HUES6 (cell line): ENCODE measurements at regions not wholly inside any gene's neighbourhood (a gene's known extent, or its start where the extent isn't known, plus 50 kb on each side); places are given as distances from the start of the nearest gene placed in this dataset.
A peak's percentile ranks its signal among the peaks of the same experiment; 100 is the strongest.

Experiments used
- H3K27ac ChIP-seq: 2 replicates; pipeline ENCODE4 v1.7.0; 2013; ENCODE audit warnings: low read depth, mild to moderate bottlenecking, low read length, inconsistent platforms
- H3K27me3 ChIP-seq: 2 replicates; pipeline ENCODE4 v1.6.1; 2013; ENCODE audit warnings: low read length; ENCODE audit not compliant: control insufficient read depth, insufficient read depth
- H3K36me3 ChIP-seq: 2 replicates; pipeline ENCODE4 v1.6.1; 2013; ENCODE audit warnings: low read length; ENCODE audit not compliant: control insufficient read depth, insufficient read depth
- H3K4me1 ChIP-seq: 2 replicates; pipeline ENCODE4 v1.6.1; 2013; ENCODE audit warnings: low read length; ENCODE audit not compliant: control insufficient read depth, insufficient read depth
- H3K4me3 ChIP-seq: 2 replicates; pipeline ENCODE4 v1.5.1; 2013; ENCODE audit warnings: low read depth, low read length
- H3K9ac ChIP-seq: one replicate; pipeline ENCODE4 v1.6.1; 2013; ENCODE audit warnings: mild to moderate bottlenecking, low read length
- H3K9me3 ChIP-seq: 2 replicates; pipeline ENCODE4 v1.6.1; 2013; ENCODE audit warnings: low read depth, low read length; ENCODE audit not compliant: control insufficient read depth, insufficient read depth

- no peak overlapping the region for H3K9ac ChIP-seq
- no peak overlapping the region for H3K4me3 ChIP-seq
- no peaks in the 10 kb centered on the region for H3K36me3 ChIP-seq
- H3K4me1 ChIP-seq = no peaks in the 10 kb centered on the region
- no peak overlapping the region for H3K27ac ChIP-seq
- H3K27me3 ChIP-seq = no peaks in the 10 kb centered on the region
- no peaks in the 10 kb centered on the region for H3K9me3 ChIP-seq
Measured at GRCh38 chr2:101550555-101550954, 75.6 kb upstream of the RFX8 start.

GRCh38 chr2:101549371-101549770 lies 74.5 kb upstream of the RFX8 start:
- Histone ChIP-seq H3K9ac (no peak overlapping the region), H3K9me3 (no peaks in the 10 kb centered on the region), H3K36me3 (no peaks in the 10 kb centered on the region), H3K27ac (no peak overlapping the region), H3K27me3 (no peaks in the 10 kb centered on the region), H3K4me3 (no peak overlapping the region), H3K4me1 (no peaks in the 10 kb centered on the region)

- no peaks in the 10 kb centered on the region for H3K36me3 ChIP-seq
- no peak overlapping the region for H3K4me3 ChIP-seq
- no peak overlapping the region for H3K27ac ChIP-seq
- H3K9ac ChIP-seq = no peak overlapping the region
- H3K27me3 ChIP-seq = no peaks in the 10 kb centered on the region
- H3K4me1 ChIP-seq = no peaks in the 10 kb centered on the region
- H3K9me3 ChIP-seq = no peaks in the 10 kb centered on the region
Measured at GRCh38 chr2:101546376-101547058, 71.6 kb upstream of the RFX8 start.

GRCh38 chr2:101545950-101546349 lies 71.0 kb upstream of the RFX8 start:
- H3K9ac ChIP-seq = no peak overlapping the region
- H3K4me1 ChIP-seq = no peaks in the 10 kb centered on the region
- H3K36me3 ChIP-seq = no peaks in the 10 kb centered on the region
- H3K9me3 ChIP-seq = no peaks in the 10 kb centered on the region; the same call in 1 of the 2 replicates
- no peaks in the 10 kb centered on the region for H3K27me3 ChIP-seq
- no peak overlapping the region for H3K27ac ChIP-seq
- H3K4me3 ChIP-seq = no peak overlapping the region

GRCh38 chr2:101540518-101540917 lies 65.6 kb upstream of the RFX8 start:
- Histone ChIP-seq H3K4me3 (no peak overlapping the region), H3K9ac (no peak overlapping the region), H3K4me1 (no peaks in the 10 kb centered on the region), H3K9me3 (peaks cover 3% of the 10 kb centered on the region; the same call in 1 of the 2 replicates), H3K36me3 (no peaks in the 10 kb centered on the region), H3K27me3 (no peaks in the 10 kb centered on the region), H3K27ac (no peak overlapping the region)

- no peaks in the 10 kb centered on the region for H3K36me3 ChIP-seq
- H3K27ac ChIP-seq = no peak overlapping the region
- H3K9ac ChIP-seq = no peak overlapping the region
- peaks cover 3% of the 10 kb centered on the region; the same call in 1 of the 2 replicates for H3K9me3 ChIP-seq
- H3K4me1 ChIP-seq = peaks cover 13% of the 10 kb centered on the region
- H3K27me3 ChIP-seq = no peaks in the 10 kb centered on the region
- no peak overlapping the region for H3K4me3 ChIP-seq
Measured at GRCh38 chr2:101538076-101538475, 63.2 kb upstream of the RFX8 start.

- Histone ChIP-seq H3K4me1 (peaks cover 13% of the 10 kb centered on the region), H3K4me3 (no peak overlapping the region), H3K9ac (no peak overlapping the region), H3K27ac (peak overlapping the region; percentile 50; the same call in 1 of the 2 replicates), H3K9me3 (no peaks in the 10 kb centered on the region), H3K27me3 (no peaks in the 10 kb centered on the region), H3K36me3 (no peaks in the 10 kb centered on the region)
Measured at GRCh38 chr2:101534149-101534611, 59.3 kb upstream of the RFX8 start.

- Histone ChIP-seq H3K27me3 (no peaks in the 10 kb centered on the region), H3K9ac (no peak overlapping the region), H3K27ac (peak overlapping the region; percentile 50; the same call in 1 of the 2 replicates), H3K36me3 (no peaks in the 10 kb centered on the region), H3K4me3 (no peak overlapping the region), H3K4me1 (peaks cover 13% of the 10 kb centered on the region), H3K9me3 (no peaks in the 10 kb centered on the region)
Measured at GRCh38 chr2:101533561-101534148, 58.7 kb upstream of the RFX8 start.

- no peaks in the 10 kb centered on the region for H3K27me3 ChIP-seq
- peaks cover 3% of the 10 kb centered on the region; the same call in 1 of the 2 replicates for H3K4me1 ChIP-seq
- H3K36me3 ChIP-seq = no peaks in the 10 kb centered on the region
- no peak overlapping the region for H3K9ac ChIP-seq
- H3K4me3 ChIP-seq = no peak overlapping the region
- H3K9me3 ChIP-seq = no peaks in the 10 kb centered on the region
- H3K27ac ChIP-seq = no peak overlapping the region
Measured at GRCh38 chr2:101528501-101528900, 53.6 kb upstream of the RFX8 start.

GRCh38 chr2:101524806-101525430 lies 50.0 kb upstream of the RFX8 start:
- Histone ChIP-seq H3K27ac (no peak overlapping the region), H3K27me3 (no peaks in the 10 kb centered on the region), H3K9me3 (no peaks in the 10 kb centered on the region), H3K36me3 (no peaks in the 10 kb centered on the region), H3K4me3 (no peak overlapping the region), H3K4me1 (no peaks in the 10 kb centered on the region), H3K9ac (no peak overlapping the region)
